Lower leg skin (tissue), 4 donors: ENCODE measurements at regions not wholly inside any gene's neighbourhood (a gene's known extent, or its start where the extent isn't known, plus 50 kb on each side); places are given as distances from the start of the nearest gene placed in this dataset.
"Not testable (repeated sequence)": the region's sequence is repeated elsewhere in the genome, so short reads cannot be mapped to it uniquely, and the experiment has no call there.

ENCODE experiments used
- DNase-seq, 2 donors: peaks; one replicate each; pipeline ENCODE4 v3.0.0-alpha.2; 2019; ENCODE audit warnings: low spot score in 2 of 2
- H3K4me3 ChIP-seq: fragments of 200-600 bp; sonication (generic); 2 replicates; pipeline ENCODE4 v1.5.1; 2017; ENCODE audit warnings: mild to moderate bottlenecking, low read depth; ENCODE audit not compliant: poor library complexity, severe bottlenecking
- POLR2A ChIP-seq, 2 donors: fragments of 450-650 bp; IDR thresholded peaks; one replicate each; pipeline ENCODE4 v1.6.1; 2016 to 2017; ENCODE audit warnings: antibody characterized with exemption in 2 of 2, mild to moderate bottlenecking in 1 of 2, moderate library complexity in 1 of 2
- WGBS, 2 donors: methylation state at CpG; one replicate each; pipeline ENCODE4 v1.1.5; 2018; 5-methylcytosine and 5-hydroxymethylcytosine counted together
- intact Hi-C: fragments of 100-400 bp; cut with DNase I; formaldehyde crosslinking; loops from one replicate; pipeline ENCODE4 v1.15.0; 2023; ENCODE audit warnings: low total_unique reads
- TF ChIP-seq, protein P1 (sequence below), 3 donors: fragments of 450-650 bp; IDR thresholded peaks; one replicate each; pipeline ENCODE4 v1.5.1; 2016; ENCODE audit warnings: antibody characterized with exemption in 3 of 3, mild to moderate bottlenecking in 3 of 3, moderate library complexity in 2 of 3

DNA sequence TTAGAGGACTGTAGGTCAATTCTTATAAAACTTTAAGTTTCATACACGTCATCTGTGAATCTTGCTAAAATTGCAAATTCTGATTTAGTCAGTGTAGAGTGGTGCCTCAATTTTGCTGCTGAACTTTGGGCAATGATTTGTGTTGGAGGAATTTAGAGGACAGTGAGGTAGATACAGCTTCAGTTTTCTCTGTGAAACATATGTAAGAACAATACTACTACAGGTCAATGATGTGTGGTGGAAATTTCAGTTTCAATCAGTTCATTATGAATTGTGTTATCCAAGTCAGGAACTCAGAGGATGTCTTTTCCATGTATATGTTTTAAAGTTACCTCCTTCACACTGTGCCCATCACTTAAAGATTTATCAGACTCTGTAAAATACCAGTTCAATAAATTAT lies 1597.8 kb upstream of the PCDH10 start:
- intact Hi-C loops: no loop called here
- 86 to 89% methylated on average over 1 of the region's 1 CpG for WGBS, 2 donors
- DNase-seq: no peak
- TF ChIP-seq POLR2A (IDR thresholded peaks at IDR 0.05): no peak
- TF ChIP-seq, protein P1, sequence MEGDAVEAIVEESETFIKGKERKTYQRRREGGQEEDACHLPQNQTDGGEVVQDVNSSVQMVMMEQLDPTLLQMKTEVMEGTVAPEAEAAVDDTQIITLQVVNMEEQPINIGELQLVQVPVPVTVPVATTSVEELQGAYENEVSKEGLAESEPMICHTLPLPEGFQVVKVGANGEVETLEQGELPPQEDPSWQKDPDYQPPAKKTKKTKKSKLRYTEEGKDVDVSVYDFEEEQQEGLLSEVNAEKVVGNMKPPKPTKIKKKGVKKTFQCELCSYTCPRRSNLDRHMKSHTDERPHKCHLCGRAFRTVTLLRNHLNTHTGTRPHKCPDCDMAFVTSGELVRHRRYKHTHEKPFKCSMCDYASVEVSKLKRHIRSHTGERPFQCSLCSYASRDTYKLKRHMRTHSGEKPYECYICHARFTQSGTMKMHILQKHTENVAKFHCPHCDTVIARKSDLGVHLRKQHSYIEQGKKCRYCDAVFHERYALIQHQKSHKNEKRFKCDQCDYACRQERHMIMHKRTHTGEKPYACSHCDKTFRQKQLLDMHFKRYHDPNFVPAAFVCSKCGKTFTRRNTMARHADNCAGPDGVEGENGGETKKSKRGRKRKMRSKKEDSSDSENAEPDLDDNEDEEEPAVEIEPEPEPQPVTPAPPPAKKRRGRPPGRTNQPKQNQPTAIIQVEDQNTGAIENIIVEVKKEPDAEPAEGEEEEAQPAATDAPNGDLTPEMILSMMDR (IDR thresholded peaks at IDR 0.05): no peak
- H3K4me3 ChIP-seq: no peak overlapping the region

DNA sequence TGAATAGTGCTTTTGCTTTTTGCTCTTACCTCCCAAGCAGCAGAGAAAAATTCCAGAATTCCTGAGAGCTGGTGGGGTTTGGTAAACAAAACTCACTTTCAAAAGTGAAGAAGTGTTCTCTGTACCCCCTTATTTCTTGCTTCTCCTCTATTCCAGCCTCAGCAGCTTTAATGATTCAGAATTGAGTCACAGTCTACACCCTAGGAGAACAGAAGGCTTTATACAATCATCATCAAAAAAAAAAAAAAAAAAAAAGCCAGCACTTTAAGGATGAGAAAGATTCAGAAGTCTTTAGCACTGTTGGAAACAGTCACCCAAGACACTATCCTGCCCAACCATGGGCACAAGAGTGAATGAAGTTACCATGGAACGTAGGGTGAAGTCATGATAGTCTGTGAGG lies 1583.1 kb upstream of the PCDH10 start:
- intact Hi-C loops: no loop called here
- WGBS, 2 donors: 60% methylated on average over 1 of the region's 1 CpG
- DNase-seq: no peak
- H3K4me3 ChIP-seq: no peak overlapping the region
- TF ChIP-seq POLR2A (IDR thresholded peaks at IDR 0.05): no peak
- TF ChIP-seq, protein P1 (IDR thresholded peaks at IDR 0.05): no peak

DNA sequence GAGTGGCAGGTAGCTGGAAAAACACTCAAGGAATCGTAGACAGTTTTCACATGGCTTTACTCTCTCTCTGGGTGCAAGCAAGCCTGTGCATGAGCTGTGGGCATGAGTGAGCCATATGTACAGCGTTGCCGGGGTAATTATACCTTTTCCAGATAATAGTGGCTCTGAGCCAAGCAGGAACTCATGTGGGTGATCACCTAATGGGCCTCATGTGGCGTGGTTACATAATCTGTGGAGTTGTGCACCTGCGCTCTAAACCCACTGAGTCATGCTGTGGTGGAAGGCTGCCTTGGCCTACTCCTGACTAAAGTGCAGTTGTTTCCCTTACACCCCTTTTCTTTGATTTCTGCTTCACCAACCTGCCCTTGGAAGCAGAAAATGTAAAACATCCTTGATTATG lies 1564.5 kb upstream of the PCDH10 start:
- TF ChIP-seq, protein P1 (IDR thresholded peaks at IDR 0.05): no peak
- no peak for TF ChIP-seq POLR2A (IDR thresholded peaks at IDR 0.05)
- intact Hi-C loops: no loop called here

DNA sequence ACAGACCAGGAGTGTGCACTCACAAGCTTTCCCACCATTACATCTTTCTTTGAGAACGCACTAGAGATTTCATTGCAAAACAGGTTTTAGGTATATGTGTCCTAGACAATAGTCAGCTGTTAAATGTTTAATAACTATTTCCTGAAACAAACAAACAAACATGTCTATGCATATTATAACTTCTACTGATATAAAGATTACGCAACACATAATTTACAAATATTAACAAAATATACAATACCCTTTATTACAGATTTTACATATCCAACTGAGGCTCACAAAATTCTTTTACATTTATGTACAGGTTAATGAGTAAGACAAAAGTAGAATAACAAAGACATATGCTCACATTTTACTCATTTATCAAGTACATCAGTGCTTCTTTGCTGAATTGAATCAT lies 1554.0 kb upstream of the PCDH10 start:
- TF ChIP-seq, protein P1 (IDR thresholded peaks at IDR 0.05): no peak
- no peak for TF ChIP-seq POLR2A (IDR thresholded peaks at IDR 0.05)
- intact Hi-C loops: no loop called here
- no peak for DNase-seq
- WGBS, 2 donors: 95 to 96% methylated on average over 2 of the region's 2 CpGs
- H3K4me3 ChIP-seq: no peak overlapping the region

More for the DNA sequence above, 1564.5 kb upstream of the PCDH10 start:
- peak in 1 of 2 donors; percentile 16 for DNase-seq
- 65 to 67% methylated on average over 5 of the region's 5 CpGs for WGBS, 2 donors
- H3K4me3 ChIP-seq: no peak overlapping the region

DNA sequence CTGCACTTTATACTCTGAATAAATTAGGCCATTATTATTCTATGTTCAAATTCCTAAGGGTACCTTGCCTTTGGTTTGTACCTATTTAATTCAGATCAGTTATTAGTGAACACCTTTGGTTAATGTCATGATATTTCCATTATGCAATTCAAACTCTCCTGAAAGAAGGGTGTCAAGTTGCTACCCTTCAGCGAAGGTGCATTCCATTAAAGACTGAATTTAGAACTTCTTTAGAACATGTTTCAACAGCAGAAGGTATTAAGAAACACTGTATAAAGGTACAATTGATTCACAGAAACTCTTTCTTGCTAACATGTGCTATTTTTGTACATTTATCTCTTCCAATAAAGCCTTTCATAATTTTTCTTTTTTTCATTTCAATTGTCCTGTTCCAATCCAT lies 1545.4 kb upstream of the PCDH10 start:
- DNase-seq: no peak
- TF ChIP-seq POLR2A (IDR thresholded peaks at IDR 0.05): no peak
- TF ChIP-seq, protein P1 (IDR thresholded peaks at IDR 0.05): no peak
- H3K4me3 ChIP-seq: no peak overlapping the region
- 20 to 45% methylated on average over 1 of the region's 1 CpG for WGBS, 2 donors
- intact Hi-C loops: no loop called here

DNA sequence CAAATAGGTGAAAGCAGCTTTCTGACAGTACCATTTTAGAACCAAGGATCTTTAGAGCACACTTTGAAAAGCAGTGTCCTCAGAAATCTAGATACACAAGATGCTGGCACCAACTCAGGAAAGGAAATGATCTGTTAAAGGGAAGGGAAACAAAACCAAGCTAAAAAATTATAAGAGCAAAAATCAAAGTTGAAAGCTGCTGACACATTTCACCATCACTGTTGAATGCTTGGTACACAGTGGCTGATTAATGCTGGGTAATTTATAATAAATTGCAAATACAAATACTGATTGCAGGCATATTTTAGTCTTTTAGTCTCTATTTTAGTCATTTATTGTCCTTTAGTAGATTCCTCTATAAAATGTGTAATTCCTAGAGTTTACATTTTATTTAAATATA lies 1540.1 kb upstream of the PCDH10 start:
- intact Hi-C loops: no loop called here
- no peak for TF ChIP-seq POLR2A (IDR thresholded peaks at IDR 0.05)
- TF ChIP-seq, protein P1 (IDR thresholded peaks at IDR 0.05): no peak
- DNase-seq: no peak
- H3K4me3 ChIP-seq: no peak overlapping the region

DNA sequence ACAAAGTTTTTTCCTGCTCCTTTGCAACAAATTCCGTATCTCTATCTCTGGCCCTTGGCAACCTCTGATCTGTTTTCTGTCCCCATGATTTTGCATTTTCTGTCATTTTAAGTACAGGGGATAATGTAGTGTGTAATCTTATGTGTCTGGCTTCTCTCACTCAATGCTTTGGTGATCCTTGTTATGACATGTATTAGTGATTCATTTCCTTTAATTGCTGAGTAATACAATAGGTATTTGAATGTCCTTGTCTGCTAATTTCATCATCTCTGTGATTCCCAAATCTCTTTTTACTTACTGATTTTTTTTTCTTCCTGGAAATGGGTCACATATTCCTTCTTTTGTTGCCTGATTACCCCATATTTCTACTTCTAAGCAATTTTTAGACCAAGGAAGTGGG lies 1538.6 kb upstream of the PCDH10 start:
- intact Hi-C loops: not testable (repeated sequence)

More for the DNA sequence above, 1538.6 kb upstream of the PCDH10 start:
- 31 to 42% methylated on average over 1 of the region's 1 CpG for WGBS, 2 donors
- not testable (repeated sequence) for DNase-seq, H3K4me3 ChIP-seq
